Vagina (tissue), 2 donors: ENCODE measurements at regions not wholly inside any gene's neighbourhood (a gene's known extent, or its start where the extent isn't known, plus 50 kb on each side); places are given as distances from the start of the nearest gene placed in this dataset.

Experiments
- DNase-seq, 2 donors: peaks; one replicate each; pipeline ENCODE4 v3.0.0-alpha.2; 2017; ENCODE audit errors: extremely low spot score in 2 of 2
- H3K27ac ChIP-seq: fragments of 200-600 bp; sonication (generic); one replicate; pipeline ENCODE4 v1.5.1; 2019
- H3K27me3 ChIP-seq: fragments of 200-600 bp; sonication (generic); one replicate; pipeline ENCODE4 v1.5.1; 2019
- H3K36me3 ChIP-seq, 2 donors: fragments of 200-600 bp; sonication (generic); one replicate each; pipeline ENCODE4 v1.5.1; 2017 to 2019
- H3K4me1 ChIP-seq: fragments of 200-600 bp; sonication (generic); one replicate; pipeline ENCODE4 v1.5.1; 2019
- H3K4me3 ChIP-seq, 2 donors: fragments of 200-600 bp; sonication (generic); 1 replicate in 1 of 2; 2 replicates in 1 of 2; pipeline ENCODE4 v1.5.1; 2016 to 2019
- H3K9me3 ChIP-seq: fragments of 200-600 bp; sonication (generic); one replicate; pipeline ENCODE4 v1.5.1; 2019
- POLR2A ChIP-seq, 2 donors: fragments of 450-650 bp; IDR thresholded peaks; one replicate each; pipeline ENCODE4 v1.6.1; 2017; ENCODE audit warnings: antibody characterized with exemption in 2 of 2, mild to moderate bottlenecking in 2 of 2, moderate library complexity in 2 of 2
- POLR2AphosphoS5 ChIP-seq, 2 donors: sonication (generic); formaldehyde crosslinking; IDR thresholded peaks; one replicate each; pipeline ENCODE4 v1.9.0; 2017; ENCODE audit warnings: antibody characterized with exemption in 2 of 2, mild to moderate bottlenecking in 2 of 2, low read depth in 1 of 2; ENCODE audit not compliant: insufficient read depth in 1 of 2
- intact Hi-C: fragments of 100-400 bp; cut with DNase I; formaldehyde crosslinking; loops from one replicate; pipeline ENCODE4 v1.15.1; 2023
- TF ChIP-seq, protein P1 (sequence below), 3 experiments: fragments of 450-650 bp in 2 of 3; fragments of 200-600 bp in 1 of 3; sonication (generic) in 1 of 3; IDR thresholded peaks; one replicate each; pipeline ENCODE4 v1.5.1; 2017 to 2019; ENCODE audit warnings: antibody characterized with exemption in 3 of 3, mild to moderate bottlenecking in 2 of 3, moderate library complexity in 2 of 3

DNA sequence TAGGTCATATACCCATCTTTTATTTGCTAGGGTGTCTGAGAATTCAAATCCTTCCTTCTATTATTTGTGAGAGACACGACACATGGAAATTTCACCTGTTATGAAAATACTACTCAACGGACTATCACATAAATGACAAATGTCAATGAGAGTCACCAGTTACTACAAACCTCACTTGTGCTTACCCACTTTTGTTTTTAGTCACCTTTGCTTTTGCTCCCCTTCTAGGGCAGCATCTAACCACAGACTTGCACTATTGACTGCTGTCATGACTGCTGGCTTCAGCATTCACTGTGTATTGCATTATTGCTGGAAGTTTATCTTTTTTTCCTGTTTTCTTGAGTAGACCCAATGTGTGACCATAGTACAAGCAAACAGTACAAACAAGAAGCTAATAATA lies 1048.0 kb downstream of the PLA2G4A start:
- TF ChIP-seq, protein P1, sequence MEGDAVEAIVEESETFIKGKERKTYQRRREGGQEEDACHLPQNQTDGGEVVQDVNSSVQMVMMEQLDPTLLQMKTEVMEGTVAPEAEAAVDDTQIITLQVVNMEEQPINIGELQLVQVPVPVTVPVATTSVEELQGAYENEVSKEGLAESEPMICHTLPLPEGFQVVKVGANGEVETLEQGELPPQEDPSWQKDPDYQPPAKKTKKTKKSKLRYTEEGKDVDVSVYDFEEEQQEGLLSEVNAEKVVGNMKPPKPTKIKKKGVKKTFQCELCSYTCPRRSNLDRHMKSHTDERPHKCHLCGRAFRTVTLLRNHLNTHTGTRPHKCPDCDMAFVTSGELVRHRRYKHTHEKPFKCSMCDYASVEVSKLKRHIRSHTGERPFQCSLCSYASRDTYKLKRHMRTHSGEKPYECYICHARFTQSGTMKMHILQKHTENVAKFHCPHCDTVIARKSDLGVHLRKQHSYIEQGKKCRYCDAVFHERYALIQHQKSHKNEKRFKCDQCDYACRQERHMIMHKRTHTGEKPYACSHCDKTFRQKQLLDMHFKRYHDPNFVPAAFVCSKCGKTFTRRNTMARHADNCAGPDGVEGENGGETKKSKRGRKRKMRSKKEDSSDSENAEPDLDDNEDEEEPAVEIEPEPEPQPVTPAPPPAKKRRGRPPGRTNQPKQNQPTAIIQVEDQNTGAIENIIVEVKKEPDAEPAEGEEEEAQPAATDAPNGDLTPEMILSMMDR (IDR thresholded peaks at IDR 0.05) = no peak
- TF ChIP-seq POLR2A (IDR thresholded peaks at IDR 0.05) = no peak
- no peak for TF ChIP-seq POLR2AphosphoS5 (IDR thresholded peaks at IDR 0.05; ENCODE audit: insufficient read depth in 1 of 2, low read depth in 1 of 2)
- Histone ChIP-seq H3K27ac (no peak overlapping the region), H3K27me3 (no peaks in the 10 kb centered on the region), H3K4me3 (no peak overlapping the region), H3K4me1 (no peaks in the 10 kb centered on the region), H3K9me3 (no peaks in the 10 kb centered on the region), H3K36me3 (no peaks in the 10 kb centered on the region)
- intact Hi-C loops = no loop called here
- DNase-seq = no peak

DNA sequence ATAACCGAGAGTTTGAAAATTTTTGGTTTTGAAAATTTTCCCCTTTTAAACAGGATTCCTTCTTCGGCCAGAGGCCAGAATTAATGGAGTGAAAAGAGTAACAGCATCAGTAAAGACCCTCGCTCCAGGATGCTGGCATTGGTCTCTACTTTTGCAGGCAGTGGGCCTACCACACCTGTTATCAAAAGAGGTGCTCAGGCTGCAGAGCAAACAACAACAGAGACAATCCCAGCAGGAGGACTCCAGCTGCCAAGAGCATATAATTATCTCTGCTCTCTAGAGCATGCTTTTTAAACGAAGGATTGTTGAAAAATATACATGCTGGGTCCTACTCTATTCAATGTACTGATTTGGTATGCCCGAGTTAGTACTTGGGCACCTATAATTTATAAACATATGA lies 1048.5 kb downstream of the PLA2G4A start:
- Histone ChIP-seq H3K4me3 (no peak overlapping the region), H3K9me3 (no peaks in the 10 kb centered on the region), H3K27ac (no peak overlapping the region), H3K36me3 (no peaks in the 10 kb centered on the region), H3K27me3 (no peaks in the 10 kb centered on the region), H3K4me1 (no peaks in the 10 kb centered on the region)
- no peak for DNase-seq
- intact Hi-C loops = no loop called here
- TF ChIP-seq POLR2AphosphoS5 (IDR thresholded peaks at IDR 0.05; ENCODE audit: insufficient read depth in 1 of 2, low read depth in 1 of 2) (no peak), POLR2A (IDR thresholded peaks at IDR 0.05) (no peak)
- TF ChIP-seq, protein P1 (IDR thresholded peaks at IDR 0.05) = no peak

DNA sequence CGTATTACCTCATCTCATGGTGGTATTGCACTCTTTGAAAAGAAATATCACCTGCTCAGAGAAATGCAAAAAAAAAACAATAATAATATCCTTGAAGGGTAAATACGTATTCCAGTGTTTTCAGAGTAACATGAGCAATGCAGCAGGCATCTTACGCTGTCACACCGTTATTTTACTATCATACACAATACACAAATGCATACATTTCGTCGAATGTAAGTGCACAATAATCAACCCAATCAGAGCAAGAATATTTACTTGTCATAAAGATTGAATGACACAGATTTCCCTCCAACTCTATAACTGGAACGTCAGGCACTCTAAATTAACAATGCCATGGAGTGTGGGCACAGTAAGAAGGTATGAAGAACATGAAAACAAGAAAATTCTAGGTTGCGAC lies 1050.1 kb downstream of the PLA2G4A start:
- Histone ChIP-seq H3K27me3 (no peaks in the 10 kb centered on the region), H3K27ac (no peak overlapping the region), H3K4me3 (no peak overlapping the region), H3K36me3 (no peaks in the 10 kb centered on the region), H3K9me3 (no peaks in the 10 kb centered on the region), H3K4me1 (no peaks in the 10 kb centered on the region)
- TF ChIP-seq, protein P1 (IDR thresholded peaks at IDR 0.05) = no peak
- TF ChIP-seq POLR2A (IDR thresholded peaks at IDR 0.05) (no peak), POLR2AphosphoS5 (IDR thresholded peaks at IDR 0.05; ENCODE audit: insufficient read depth in 1 of 2, low read depth in 1 of 2) (no peak)
- intact Hi-C loops = no loop called here
- no peak for DNase-seq

DNA sequence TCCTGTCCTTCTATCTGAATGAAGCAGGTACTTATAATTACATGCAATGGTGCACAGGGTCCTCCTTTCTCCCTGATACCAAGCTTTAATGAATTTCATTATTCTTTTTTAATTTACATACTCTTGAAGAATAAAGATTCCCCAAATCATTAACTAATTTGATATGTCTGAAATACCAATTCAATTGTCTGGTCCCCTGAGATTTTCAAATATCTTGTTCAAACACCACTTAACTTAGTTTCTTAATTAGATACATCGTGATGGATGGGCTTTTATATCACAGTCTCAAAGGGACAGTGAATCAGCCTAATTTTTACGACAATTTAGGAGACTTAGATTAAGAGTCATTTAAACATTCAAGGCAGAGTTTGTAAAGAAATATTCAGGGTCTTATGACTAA lies 1054.6 kb downstream of the PLA2G4A start:
- Histone ChIP-seq H3K9me3 (no peaks in the 10 kb centered on the region), H3K27ac (no peak overlapping the region), H3K4me3 (no peak overlapping the region), H3K4me1 (no peaks in the 10 kb centered on the region), H3K27me3 (no peaks in the 10 kb centered on the region), H3K36me3 (no peaks in the 10 kb centered on the region)
- DNase-seq = no peak
- TF ChIP-seq, protein P1 (IDR thresholded peaks at IDR 0.05) = no peak
- TF ChIP-seq POLR2A (IDR thresholded peaks at IDR 0.05) = no peak
- no peak for TF ChIP-seq POLR2AphosphoS5 (IDR thresholded peaks at IDR 0.05; ENCODE audit: insufficient read depth in 1 of 2, low read depth in 1 of 2)
- intact Hi-C loops = no loop called here

DNA sequence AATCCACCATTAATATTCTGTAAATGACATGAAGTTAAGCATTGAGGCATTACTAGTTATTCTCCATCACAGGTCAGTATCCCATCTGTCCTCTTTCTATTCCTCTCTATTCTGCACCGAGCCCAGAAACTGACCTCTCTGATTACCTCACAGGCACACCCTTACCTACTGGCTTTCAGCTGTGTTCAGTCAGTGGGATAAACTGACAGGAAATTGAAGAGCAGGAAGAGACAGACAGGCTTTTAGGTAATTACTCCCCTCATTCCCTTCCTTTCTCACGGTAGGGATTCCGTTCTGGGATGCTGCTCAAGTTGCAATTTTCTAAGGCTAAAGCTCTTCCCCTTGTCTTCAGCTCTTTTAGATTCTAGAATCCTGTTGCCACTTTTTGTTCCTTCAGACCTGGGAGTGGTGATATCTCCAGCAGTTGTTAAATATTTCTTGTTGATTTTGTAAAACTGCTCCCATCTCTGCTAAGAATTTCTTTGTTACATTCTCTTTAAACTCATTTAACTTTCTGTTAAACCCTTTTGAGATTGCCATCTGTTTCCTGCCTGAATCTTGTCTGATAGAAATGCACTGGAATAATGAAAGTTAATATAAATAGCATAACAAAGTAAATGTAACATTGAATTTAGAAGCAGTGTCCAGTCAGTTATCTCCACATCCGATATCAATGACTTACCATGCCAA lies 1063.4 kb downstream of the PLA2G4A start:
- intact Hi-C loops = no loop called here
- TF ChIP-seq POLR2AphosphoS5 (IDR thresholded peaks at IDR 0.05; ENCODE audit: insufficient read depth in 1 of 2, low read depth in 1 of 2) (no peak), POLR2A (IDR thresholded peaks at IDR 0.05) (no peak)
- TF ChIP-seq, protein P1 (IDR thresholded peaks at IDR 0.05) = no peak
- H3K9me3 ChIP-seq = no peaks in the 10 kb centered on the region
- no peak overlapping the region for H3K4me3 ChIP-seq
- H3K4me1 ChIP-seq = no peaks in the 10 kb centered on the region
- no peaks in the 10 kb centered on the region for H3K36me3 ChIP-seq
- H3K27ac ChIP-seq = no peak overlapping the region
- no peak for DNase-seq
- no peaks in the 10 kb centered on the region for H3K27me3 ChIP-seq
